ENCODE measurements at regions not wholly inside any gene's neighbourhood (a gene's known extent, or its start where the extent isn't known, plus 50 kb on each side); places are given as distances from the start of the nearest gene placed in this dataset.

- TF ChIP-seq CTCF (IDR thresholded peaks at IDR 0.05; ENCODE audit: unreplicated experiment) = no peak
- H3K4me1 Mint-ChIP-seq (ENCODE audit: low read depth) = no peaks in the 10 kb centered on the region
- H3K36me3 Mint-ChIP-seq (ENCODE audit: insufficient read depth) = no peaks in the 10 kb centered on the region
- H3K27me3 Mint-ChIP-seq = peaks cover 3% of the 10 kb centered on the region
- H3K9me3 Mint-ChIP-seq (ENCODE audit: low read depth) = peaks cover 2% of the 10 kb centered on the region
- DNase-seq (ENCODE audit: low spot score, unreplicated experiment) = no peak
- H3K4me3 Mint-ChIP-seq (ENCODE audit: low read depth) = no peak overlapping the region
- H3K27ac Mint-ChIP-seq = no peak overlapping the region
These were observed 55.5 kb upstream of the DMRT1 start for GRCh38 chr9:785997-786396.

DNA sequence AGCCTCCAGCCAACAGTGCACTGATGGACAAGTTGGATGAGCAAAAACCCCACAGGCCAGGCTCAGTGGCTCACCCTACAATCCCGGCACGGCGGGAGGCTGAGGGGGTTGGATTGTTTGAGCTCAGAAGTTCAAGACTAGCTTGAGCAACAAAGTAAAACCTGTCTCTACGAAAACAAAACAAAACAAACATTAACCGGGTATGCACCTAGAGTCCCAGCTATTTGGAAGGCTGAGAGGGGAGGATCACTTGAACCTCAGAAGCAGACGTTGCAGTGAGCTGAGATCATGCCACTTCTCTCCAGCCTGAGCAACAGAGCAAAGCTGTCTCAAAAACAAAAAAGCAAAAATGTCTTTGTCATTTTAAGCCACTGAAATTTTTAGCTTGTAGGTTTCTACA lies 55.1 kb upstream of the DMRT1 start:
- Mint-ChIP-seq H3K9me3 (ENCODE audit: low read depth) (no peaks in the 10 kb centered on the region), H3K27ac (no peak overlapping the region), H3K4me1 (ENCODE audit: low read depth) (no peaks in the 10 kb centered on the region), H3K4me3 (ENCODE audit: low read depth) (no peak overlapping the region), H3K27me3 (peaks cover 3% of the 10 kb centered on the region), H3K36me3 (ENCODE audit: insufficient read depth) (no peaks in the 10 kb centered on the region)
- DNase-seq (ENCODE audit: low spot score, unreplicated experiment) = no peak
- TF ChIP-seq CTCF (IDR thresholded peaks at IDR 0.05; ENCODE audit: unreplicated experiment) = no peak

GRCh38 chr9:788777-789176 lies 52.7 kb upstream of the DMRT1 start:
- H3K9me3 Mint-ChIP-seq (ENCODE audit: low read depth) = no peaks in the 10 kb centered on the region
- peaks cover 3% of the 10 kb centered on the region for H3K27me3 Mint-ChIP-seq
- H3K36me3 Mint-ChIP-seq (ENCODE audit: insufficient read depth) = no peaks in the 10 kb centered on the region
- no peak for TF ChIP-seq CTCF (IDR thresholded peaks at IDR 0.05; ENCODE audit: unreplicated experiment)
- H3K4me1 Mint-ChIP-seq (ENCODE audit: low read depth) = peaks cover 1% of the 10 kb centered on the region
- DNase-seq (ENCODE audit: low spot score, unreplicated experiment) = no peak
- no peak overlapping the region for H3K4me3 Mint-ChIP-seq (ENCODE audit: low read depth)
- H3K27ac Mint-ChIP-seq = no peak overlapping the region
